ENCODE measurements at regions not wholly inside any gene's neighbourhood (a gene's known extent, or its start where the extent isn't known, plus 50 kb on each side); places are given as distances from the start of the nearest gene placed in this dataset.
"Not testable (repeated sequence)": the region's sequence is repeated elsewhere in the genome, so short reads cannot be mapped to it uniquely, and the experiment has no call there.

GRCh38 chr10:2777666-2778355 lies 289.5 kb upstream of the PFKP start:
- no peak for DNase-seq

- no peak for DNase-seq
These were observed 294.3 kb upstream of the PFKP start for GRCh38 chr10:2772816-2773631.

GRCh38 chr10:2772135-2772534 lies 295.2 kb upstream of the PFKP start:
- no peak for DNase-seq

- DNase-seq = not testable (repeated sequence)
These were observed 300.1 kb upstream of the PFKP start for GRCh38 chr10:2767293-2767692.

- no peak for DNase-seq
These were observed 305.4 kb upstream of the PFKP start for GRCh38 chr10:2761971-2762370.

GRCh38 chr10:2761311-2761710 lies 306.0 kb upstream of the PFKP start:
- DNase-seq = no peak

GRCh38 chr10:2760736-2761135 lies 306.6 kb upstream of the PFKP start:
- no peak for DNase-seq

- DNase-seq = no peak
These were observed 308.1 kb upstream of the PFKP start for GRCh38 chr10:2759233-2759632.

GRCh38 chr10:2754943-2755342 lies 312.4 kb upstream of the PFKP start:
- no peak for DNase-seq

- no peak for DNase-seq
These were observed 319.1 kb upstream of the PFKP start for GRCh38 chr10:2748287-2748686.

GRCh38 chr10:2746638-2747037 lies 320.7 kb upstream of the PFKP start:
- no peak for DNase-seq

GRCh38 chr10:2745666-2746065 lies 321.7 kb upstream of the PFKP start:
- DNase-seq = no peak

GRCh38 chr10:2744547-2745200 lies 322.7 kb upstream of the PFKP start:
- DNase-seq = no peak

- no peak for DNase-seq
These were observed 332.7 kb upstream of the PFKP start for GRCh38 chr10:2734603-2735002.

- DNase-seq = no peak
These were observed 333.9 kb upstream of the PFKP start for GRCh38 chr10:2733278-2733963.

- DNase-seq = no peak
These were observed 335.4 kb upstream of the PFKP start for GRCh38 chr10:2731940-2732339.

GRCh38 chr10:2729197-2729596 lies 338.2 kb upstream of the PFKP start:
- no peak for DNase-seq

GRCh38 chr10:2728087-2728486 lies 339.3 kb upstream of the PFKP start:
- DNase-seq = no peak

- DNase-seq = no peak
These were observed 350.8 kb upstream of the PFKP start for GRCh38 chr10:2716596-2716995.

GRCh38 chr10:2714597-2714996 lies 352.8 kb upstream of the PFKP start:
- DNase-seq = no peak

- DNase-seq = no peak
These were observed 363.4 kb upstream of the PFKP start for GRCh38 chr10:2703953-2704352.

- DNase-seq = no peak
These were observed 365.5 kb upstream of the PFKP start for GRCh38 chr10:2701802-2702201.

GRCh38 chr10:2700626-2701305 lies 366.6 kb upstream of the PFKP start:
- no peak for DNase-seq
